ENCODE measurements at regions not wholly inside any gene's neighbourhood (a gene's known extent, or its start where the extent isn't known, plus 50 kb on each side); places are given as distances from the start of the nearest gene placed in this dataset.

DNA sequence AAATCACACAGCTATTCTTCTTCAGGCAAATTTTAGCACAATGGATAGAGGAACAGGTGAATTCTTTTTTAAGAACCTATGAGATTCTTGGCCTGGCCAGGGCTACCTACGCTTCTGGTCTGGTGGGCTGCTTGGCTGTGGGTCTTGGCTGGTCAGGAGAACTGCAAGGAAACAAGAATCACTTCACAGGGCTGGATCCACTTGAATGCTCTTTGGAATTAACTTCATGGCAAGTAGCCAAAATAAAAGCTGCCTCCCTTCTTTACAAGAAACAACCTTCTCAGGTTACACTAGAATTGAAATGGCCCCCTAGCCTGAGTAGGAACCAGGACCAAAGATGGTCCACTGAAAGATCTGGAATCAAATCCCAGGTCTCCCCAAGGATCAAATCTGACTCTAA is 519.1 kb downstream of the IQCM start:
- DNase-seq (ENCODE audit: extremely low read depth in 1 of 11, low read depth in 9 of 11, low spot score in 4 of 11), result peak; percentile 19 to 66 (median 38)

DNA sequence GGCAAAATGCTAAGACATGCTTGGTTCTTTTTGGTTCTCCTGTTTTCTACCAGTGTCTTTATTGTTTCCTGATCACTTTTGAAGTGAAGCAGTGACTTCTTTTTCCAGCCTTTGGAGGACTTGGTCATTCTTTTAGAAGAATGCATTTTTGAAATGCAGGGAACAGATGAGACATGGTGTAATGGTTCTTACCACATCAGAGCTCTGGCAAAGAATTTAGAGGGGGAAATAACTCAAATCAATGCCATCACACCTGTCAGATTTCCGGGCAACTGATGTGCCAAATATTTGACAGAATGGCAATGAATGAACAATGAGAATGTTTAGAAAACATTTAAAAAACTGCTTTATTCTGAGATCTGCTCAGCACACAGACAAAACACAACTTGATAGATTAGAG is 519.6 kb downstream of the IQCM start:
- no peak for DNase-seq (ENCODE audit: extremely low read depth in 1 of 11, low read depth in 9 of 11, low spot score in 4 of 11)

DNA sequence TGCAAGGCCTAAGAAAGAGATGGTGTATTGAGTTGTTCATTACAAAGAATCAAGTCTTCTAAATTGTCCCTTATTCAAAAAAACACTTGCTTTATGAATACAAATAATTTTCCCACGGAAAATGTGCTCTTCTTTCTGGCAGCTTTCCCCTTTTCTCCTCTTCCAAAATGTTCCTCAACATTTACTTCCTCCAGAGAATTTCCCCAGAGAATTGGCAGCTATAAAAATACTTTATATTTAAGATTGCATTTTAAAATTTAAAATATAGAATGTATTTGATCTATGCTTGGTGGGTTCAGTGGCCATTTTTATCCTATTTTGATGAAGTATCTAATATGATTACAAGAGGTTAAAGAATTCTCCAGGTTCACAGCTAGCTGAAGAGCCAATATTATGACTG is 521.0 kb downstream of the IQCM start:
- DNase-seq (ENCODE audit: extremely low read depth in 1 of 11, low read depth in 9 of 11, low spot score in 4 of 11), result no peak

DNA sequence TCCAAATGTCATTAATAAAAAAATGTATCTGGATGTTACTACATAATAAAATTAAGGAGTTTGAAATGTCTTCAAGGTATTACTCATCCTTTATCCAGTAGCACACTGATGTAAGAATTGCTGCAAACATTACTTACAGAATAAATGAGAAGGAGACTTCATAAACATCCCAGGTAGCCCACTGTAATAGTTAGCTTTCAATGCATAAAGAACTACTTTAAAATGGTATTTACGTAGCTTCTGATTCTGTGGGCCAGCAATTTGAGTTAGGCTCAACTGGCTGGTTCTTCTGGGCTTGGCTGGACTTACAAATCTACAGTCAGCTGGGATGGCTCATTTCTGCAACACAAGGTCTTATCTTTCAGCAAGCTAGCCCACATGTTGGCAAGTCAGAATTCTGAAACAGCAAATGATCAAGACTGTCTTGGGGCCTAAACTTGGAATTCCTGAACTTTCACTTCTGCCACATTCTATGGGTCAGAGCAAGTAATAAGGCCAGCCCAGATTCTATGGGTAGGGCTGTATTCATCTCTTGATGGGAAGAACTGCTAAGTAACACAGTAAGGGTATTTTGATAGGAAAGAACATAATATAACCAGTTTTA is 522.5 kb downstream of the IQCM start:
- DNase-seq (ENCODE audit: extremely low read depth in 1 of 11, low read depth in 9 of 11, low spot score in 4 of 11), result no peak

DNA sequence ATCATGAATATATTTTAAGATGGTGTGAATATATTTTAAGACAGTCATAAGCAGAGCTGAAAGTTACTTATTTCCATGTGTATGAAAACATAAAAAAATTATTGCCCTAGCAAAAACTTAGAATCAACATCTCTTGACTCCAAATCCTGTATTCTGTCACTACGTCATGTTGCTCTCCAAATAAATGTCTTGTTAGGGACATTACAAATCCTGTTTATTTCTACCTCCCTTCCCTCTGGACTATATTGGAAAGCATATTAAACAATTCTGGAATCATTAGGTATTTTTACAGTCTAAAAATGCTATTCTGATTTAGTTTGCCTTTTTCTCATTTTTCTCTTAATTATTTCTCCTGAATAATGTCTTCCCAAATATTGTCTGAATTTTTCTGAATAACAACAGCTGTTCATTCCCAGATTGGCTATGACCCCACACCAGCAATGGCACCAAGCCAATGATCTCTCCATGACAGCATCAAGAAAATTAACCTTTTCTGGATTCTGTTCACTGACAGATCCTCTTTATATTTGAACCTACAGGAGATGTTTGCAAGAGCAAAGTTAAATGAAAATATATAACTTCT is 523.1 kb downstream of the IQCM start:
- DNase-seq (ENCODE audit: extremely low read depth in 1 of 11, low read depth in 9 of 11, low spot score in 4 of 11), result no peak

DNA sequence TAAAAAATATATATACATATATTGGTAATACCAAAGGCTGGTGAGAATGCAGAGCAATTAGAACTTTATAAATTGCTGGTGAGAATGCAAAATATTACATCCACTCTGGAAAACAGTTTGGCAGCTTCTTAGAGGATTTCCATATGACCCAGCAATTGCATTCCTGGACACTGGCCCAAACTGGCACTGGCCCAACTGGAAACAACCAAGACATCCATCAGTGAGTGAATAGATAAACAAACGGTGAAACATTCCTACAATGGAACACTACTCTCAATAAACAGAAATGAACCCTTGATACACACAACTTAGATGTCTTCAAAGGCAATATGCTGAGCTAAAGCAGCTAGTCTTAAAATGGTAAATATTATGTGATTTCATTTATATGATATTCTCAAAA is 524.2 kb downstream of the IQCM start:
- peak in 1 of 11 donors; percentile 25 for DNase-seq (ENCODE audit: extremely low read depth in 1 of 11, low read depth in 9 of 11, low spot score in 4 of 11)

DNA sequence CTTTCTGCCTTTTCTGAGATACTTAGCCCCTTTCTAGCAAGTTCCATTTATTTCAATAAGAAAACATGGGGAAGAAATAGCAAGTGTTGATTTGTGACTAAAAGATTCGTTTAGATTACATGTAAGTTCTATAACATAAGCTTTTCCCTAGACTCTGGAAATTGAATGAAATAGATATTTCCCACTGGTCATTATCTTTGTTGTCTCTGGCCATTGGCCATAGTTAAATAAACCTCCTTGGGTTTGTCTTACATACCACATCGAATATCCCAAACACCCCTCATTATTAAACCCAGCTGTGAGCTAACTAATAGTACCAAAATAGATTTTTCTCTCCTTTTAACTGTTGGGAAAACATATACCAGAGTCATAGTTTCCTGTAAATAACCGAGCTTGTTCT is 534.8 kb downstream of the IQCM start:
- DNase-seq (ENCODE audit: extremely low read depth in 1 of 11, low read depth in 9 of 11, low spot score in 4 of 11), result no peak

DNA sequence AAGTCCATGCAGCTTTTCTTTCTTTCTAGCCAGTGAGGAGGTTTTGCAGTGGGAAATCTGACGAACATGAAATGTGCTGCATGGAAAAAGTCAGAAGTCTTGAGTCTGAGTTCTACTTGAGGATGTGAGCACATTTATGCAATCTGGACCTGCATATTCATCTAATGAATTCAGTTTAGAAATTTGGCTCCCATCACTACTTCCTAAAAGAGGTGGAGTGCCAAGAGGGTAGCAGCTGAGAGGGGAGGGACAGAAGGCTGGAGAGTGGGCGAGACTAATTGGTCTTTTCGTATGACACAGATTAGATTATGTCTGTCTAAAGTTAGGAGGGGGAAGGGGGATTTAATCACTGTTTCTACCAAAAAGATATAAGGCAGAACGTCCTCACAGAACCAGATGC is 535.9 kb downstream of the IQCM start:
- no peak for DNase-seq (ENCODE audit: extremely low read depth in 1 of 11, low read depth in 9 of 11, low spot score in 4 of 11)

DNA sequence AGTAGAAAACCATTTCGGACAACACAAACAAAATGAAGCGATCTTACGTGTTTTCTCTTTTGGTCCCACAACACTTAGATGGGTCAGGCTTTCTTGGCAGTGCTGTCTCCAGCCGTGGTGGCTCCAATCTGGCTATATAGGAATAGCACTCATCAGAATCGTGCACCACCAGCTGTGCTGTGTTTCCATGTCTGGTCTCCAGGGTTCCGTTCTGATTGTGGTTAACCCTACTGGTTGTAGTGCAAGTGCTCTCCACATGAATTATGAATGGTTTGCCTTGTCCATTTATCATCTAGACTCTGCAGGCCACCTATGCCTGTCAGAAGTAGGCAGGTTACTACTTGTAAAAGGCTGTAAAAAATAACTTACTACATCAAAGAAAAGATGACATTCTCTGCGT is 536.3 kb downstream of the IQCM start:
- no peak for DNase-seq (ENCODE audit: extremely low read depth in 1 of 11, low read depth in 9 of 11, low spot score in 4 of 11)

DNA sequence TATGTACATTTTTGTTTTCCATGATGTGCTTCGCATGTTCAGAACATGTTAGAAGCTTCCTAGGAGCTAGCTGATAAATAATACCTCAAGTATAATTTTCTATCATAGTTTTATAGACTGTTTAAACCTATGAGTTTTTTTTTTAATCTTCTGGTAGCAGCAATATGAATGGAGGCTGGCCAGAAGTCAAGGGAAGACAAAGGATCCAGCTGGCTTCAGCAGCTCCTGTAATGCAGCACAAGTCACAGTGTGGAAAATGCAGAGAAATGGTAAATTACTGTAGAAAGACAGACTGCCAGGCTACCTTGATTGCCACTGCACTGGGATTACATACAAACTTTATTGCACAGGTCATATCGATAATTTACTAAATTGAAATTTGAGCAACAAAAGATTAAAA is 537.9 kb downstream of the IQCM start:
- no peak for DNase-seq (ENCODE audit: extremely low read depth in 1 of 11, low read depth in 9 of 11, low spot score in 4 of 11)

DNA sequence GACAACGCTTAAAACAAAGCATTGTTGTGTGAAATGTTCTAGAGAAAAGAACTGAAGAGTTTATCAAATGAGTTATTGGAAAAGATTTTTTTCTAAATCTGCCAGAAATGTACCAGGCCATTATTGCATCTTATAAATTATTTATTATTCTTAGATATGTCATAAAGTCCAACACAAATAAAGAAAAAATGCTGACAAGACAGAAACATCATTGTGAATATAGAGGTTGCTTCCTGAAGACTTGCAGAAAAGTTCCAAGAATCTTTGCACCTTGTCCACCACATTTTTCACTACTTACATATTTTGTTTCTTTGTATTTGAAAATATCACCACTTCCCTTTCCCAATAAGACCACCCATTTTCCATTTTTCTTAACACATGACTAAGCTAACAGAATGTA is 545.8 kb downstream of the IQCM start:
- no peak for DNase-seq (ENCODE audit: extremely low read depth in 1 of 11, low read depth in 9 of 11, low spot score in 4 of 11)

DNA sequence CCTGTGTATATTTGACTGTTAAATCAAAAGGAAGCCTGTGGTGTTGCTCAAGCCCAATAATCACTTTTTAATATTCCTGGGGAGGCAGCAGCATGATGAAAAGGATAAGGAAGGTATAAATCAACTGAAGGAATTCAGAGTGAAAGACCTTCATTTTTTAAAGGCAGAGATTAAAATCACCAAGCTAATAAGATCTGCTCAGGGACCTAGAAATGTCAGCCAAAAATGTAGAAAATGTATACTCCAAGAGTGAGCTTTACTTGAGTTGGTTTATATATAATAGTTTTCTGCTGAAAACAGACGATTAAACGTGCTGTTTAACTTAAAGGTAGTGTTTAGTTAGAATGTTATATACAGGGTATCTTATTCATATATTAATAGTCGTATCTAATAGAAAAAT is 549.3 kb downstream of the IQCM start:
- no peak for DNase-seq (ENCODE audit: extremely low read depth in 1 of 11, low read depth in 9 of 11, low spot score in 4 of 11)

DNA sequence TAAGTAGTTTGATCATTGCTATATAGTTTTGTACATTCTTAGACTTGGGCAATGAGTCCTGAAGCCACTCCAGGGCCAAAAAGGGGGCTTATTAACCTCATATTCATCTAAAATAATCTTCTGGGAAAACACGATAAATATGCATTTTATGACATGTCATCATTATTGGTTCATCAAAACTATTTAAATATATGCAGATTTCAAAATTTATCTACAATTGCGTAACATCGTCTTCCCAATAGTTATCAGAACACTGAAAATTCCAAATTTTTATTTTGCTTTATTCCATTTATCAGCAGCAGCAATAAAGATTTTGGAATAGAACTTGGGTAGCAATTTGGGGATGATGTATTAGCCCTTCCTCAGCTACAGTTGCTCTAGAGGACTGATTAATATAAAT is 550.0 kb downstream of the IQCM start:
- DNase-seq (ENCODE audit: extremely low read depth in 1 of 11, low read depth in 9 of 11, low spot score in 4 of 11), result no peak

DNA sequence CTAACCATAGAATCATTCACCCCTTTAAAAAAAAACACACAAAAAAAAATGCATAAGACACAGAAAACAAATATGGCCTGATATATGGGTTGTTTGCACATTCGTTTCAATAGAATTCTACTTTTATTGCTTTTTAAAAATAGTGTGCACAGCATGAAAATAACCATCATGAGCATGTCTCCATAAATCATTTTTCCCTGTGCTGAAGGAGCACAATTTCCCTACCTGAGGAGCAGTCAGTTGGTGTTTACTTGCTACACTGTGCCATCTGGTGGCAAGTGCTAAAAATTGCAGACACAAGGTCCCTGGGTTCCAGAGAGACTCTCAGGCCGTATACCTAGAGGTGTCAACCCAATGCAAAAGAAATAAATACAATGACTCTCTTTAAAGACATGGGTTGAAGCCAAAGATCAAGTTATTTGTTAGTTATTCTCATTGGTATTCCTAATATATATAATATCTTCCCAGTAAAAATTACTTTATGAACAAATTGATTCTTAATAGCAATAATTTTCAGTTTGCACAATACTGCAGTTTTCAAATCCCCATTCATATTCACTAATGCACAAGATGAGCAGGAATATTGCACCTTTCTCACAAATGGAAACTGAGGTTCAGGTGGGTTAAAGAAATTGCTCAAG is 551.4 kb downstream of the IQCM start:
- DNase-seq (ENCODE audit: extremely low read depth in 1 of 11, low read depth in 9 of 11, low spot score in 4 of 11), result peak in 3 of 11 donors; percentile 12 to 14 (median 14)

DNA sequence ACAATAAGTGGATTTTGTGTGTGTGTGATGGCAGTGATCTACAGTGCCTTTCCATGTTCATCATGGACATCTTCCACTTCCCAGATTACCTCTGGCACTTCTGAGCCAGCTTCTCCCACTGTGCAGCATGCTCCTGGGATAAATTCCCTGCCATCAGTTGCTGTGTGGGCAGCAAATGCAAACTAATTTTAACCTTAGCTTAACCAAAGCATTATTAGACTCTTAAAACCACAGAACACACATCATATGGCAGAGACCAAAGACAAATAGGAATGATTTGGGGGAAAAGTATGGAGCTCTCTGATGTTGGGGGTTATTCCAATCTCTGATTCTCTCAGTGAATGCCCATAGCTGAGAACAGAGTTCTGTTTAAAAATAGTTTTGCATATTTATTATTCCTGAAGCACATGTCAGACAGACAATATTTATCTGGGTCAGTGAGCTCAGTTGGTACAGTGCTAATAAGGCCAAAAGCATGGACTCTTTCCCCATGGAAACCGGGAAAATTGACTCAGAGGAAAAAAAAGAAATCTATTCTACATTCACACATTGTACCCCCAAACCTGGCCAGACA is 567.4 kb downstream of the IQCM start:
- DNase-seq (ENCODE audit: extremely low read depth in 1 of 11, low read depth in 9 of 11, low spot score in 4 of 11), result no peak

DNA sequence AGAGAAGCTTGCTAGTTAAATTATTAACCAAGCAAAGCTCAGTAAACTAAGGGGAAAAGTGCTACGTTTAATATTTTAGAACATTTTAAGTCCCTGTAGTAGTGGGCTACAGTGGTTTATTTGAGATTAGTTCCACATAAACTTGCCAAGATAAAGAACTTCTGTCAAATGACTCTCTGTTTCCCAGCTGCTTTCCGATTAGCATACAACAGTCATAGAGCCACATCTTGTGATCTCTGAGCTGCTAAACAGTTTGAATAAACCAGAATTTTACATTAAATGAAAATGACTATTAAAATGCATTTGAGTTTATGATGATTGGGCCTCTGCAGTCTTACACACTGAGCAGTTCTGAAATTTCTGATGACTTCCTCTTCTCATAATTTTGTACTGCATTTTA is 568.5 kb downstream of the IQCM start:
- no peak for DNase-seq (ENCODE audit: extremely low read depth in 1 of 11, low read depth in 9 of 11, low spot score in 4 of 11)

DNA sequence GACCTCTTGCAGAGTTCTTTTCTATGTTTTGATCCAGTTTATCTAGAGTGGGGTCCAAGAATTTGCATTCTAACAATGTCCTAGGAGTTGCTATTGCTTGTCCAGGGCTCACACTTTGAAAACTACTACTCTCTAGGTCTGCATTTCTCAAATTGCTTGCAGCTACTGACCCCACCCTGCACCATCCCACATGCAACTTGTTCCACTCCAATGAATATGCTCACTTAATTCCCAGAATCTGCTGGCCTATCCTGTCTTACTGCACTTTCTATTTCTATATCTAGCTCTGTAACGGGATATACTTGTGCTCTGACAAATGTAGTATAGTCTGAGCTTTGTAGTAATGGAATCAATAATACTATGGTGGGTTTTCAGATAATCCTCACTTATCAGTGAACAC is 570.3 kb downstream of the IQCM start:
- no peak for DNase-seq (ENCODE audit: extremely low read depth in 1 of 11, low read depth in 9 of 11, low spot score in 4 of 11)

DNA sequence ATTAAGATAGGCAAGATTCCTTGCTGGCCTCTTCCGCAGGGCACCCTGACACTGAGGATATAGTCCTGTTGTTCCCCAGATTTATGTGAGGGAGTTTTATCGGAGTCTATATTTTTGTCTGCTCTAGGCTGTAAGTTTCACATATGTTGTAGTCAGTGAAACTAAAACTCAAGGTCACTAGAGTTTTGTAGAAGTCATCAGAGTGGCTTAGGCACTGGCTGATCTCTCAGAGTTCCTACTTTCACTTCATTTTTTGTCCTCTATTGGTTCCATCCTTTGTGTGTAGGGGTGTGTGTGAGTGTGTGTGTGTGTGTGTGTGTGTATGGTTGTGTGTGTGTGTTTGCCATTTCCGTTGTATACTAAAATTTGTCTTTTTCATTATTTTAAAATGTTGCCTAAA is 577.5 kb downstream of the IQCM start:
- DNase-seq (ENCODE audit: extremely low read depth in 1 of 11, low read depth in 9 of 11, low spot score in 4 of 11), result no peak

DNA sequence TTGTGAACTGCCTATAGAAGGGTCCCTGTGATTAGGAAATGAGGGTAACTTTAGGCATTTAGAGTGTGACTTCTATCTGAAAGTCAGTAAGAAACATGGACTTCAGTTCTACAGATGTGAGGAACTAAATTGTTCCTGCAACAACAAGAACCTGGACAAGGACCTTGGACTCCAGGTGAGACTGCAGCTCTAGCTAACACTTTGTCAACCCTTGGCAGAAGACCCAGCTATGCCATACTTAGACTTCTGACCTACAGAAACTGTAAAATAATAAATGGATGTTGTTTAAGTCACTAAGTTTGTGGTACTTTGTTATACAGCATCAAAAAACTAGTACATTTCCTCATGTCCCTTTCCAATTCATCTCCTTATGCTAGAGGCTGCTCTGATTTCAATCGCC is 580.8 kb downstream of the IQCM start:
- DNase-seq (ENCODE audit: extremely low read depth in 1 of 11, low read depth in 9 of 11, low spot score in 4 of 11), result no peak

DNA sequence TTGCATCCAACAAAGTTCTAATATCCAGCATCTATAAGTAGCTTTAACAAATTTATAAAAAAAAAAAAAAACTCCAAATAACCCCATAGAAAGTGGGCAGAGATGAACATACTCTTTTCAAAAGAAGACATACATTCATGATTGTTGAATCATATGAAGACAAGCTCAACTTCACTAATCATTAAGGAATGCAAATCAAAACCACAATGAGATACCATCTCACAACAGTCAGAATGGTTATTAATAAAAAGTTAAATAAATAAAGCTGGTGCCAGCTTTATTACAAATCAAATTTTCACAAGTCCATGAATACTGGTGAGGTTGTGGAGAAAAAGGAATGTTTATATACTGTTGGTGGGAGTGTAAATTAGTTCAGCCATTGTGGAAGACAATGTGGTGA is 592.0 kb downstream of the IQCM start:
- DNase-seq (ENCODE audit: extremely low read depth in 1 of 11, low read depth in 9 of 11, low spot score in 4 of 11), result no peak

DNA sequence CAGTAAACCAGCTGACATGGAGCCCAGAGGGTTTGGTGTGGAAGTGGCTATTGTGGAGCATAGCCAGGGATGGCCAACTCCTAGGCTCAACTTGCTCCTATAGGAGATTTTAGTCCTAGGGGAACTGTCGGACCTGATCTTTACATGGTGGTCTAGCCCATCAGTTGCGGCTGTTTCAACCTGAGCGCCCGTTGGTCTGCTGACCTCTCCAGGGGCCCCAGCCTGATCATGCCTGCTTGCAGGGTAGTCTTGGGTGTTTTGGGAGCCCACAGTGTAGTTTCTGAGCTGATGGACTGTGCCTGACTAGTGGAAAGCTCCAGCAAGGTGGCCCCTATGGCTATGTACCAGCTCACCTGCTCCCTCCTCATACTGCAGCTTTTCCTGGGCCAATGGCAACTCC is 597.0 kb downstream of the IQCM start:
- DNase-seq (ENCODE audit: extremely low read depth in 1 of 11, low read depth in 9 of 11, low spot score in 4 of 11), result no peak
